LNCAP (cell line): ENCODE measurements at regions not wholly inside any gene's neighbourhood (a gene's known extent, or its start where the extent isn't known, plus 50 kb on each side); places are given as distances from the start of the nearest gene placed in this dataset.

Source experiments
- CTCF ChIP-seq: fragments of 450-650 bp; IDR thresholded peaks from 2 replicates; pipeline ENCODE4 v1.5.1; 2017; ENCODE audit warnings: mild to moderate bottlenecking

- TF ChIP-seq CTCF = no peak
Measured at GRCh38 chr3:127441764-127442163, 148.8 kb downstream of the TPRA1 start.

GRCh38 chr3:127440384-127440783 lies 150.1 kb downstream of the TPRA1 start:
- no peak for TF ChIP-seq CTCF

- TF ChIP-seq CTCF = no peak
Measured at GRCh38 chr3:127439621-127440020, 150.9 kb downstream of the TPRA1 start.

- no peak for TF ChIP-seq CTCF
Measured at GRCh38 chr3:127438951-127439350, 151.1 kb upstream of the PRR20G start.

- TF ChIP-seq CTCF = no peak
Measured at GRCh38 chr3:127438371-127438770, 150.5 kb upstream of the PRR20G start.

- TF ChIP-seq CTCF = no peak
Measured at GRCh38 chr3:127431066-127431465, 143.2 kb upstream of the PRR20G start.

GRCh38 chr3:127428344-127428997 lies 140.6 kb upstream of the PRR20G start:
- TF ChIP-seq CTCF = peak; percentile 12; the same call in 1 of the 2 replicates

- no peak for TF ChIP-seq CTCF
Measured at GRCh38 chr3:127427666-127428065, 139.8 kb upstream of the PRR20G start.
